ENCODE measurements at regions not wholly inside any gene's neighbourhood (a gene's known extent, or its start where the extent isn't known, plus 50 kb on each side); places are given as distances from the start of the nearest gene placed in this dataset.

GRCh38 chr9:115671236-115671962 lies 482.2 kb upstream of the PAPPA start:
- TF ChIP-seq EZH2 (IDR thresholded peaks at IDR 0.05; ENCODE audit: insufficient read depth, poor library complexity, severe bottlenecking) (no peak), EZH2phosphoT487 (IDR thresholded peaks at IDR 0.05; ENCODE audit: insufficient read depth, low read depth) (no peak)
